Activated CD4-positive, alpha-beta T cell treated with anti-CD3 and anti-CD28 coated beads, Interleukin-2, amount 50 U/mL, for 48 hours (primary cell): ENCODE measurements at regions not wholly inside any gene's neighbourhood (a gene's known extent, or its start where the extent isn't known, plus 50 kb on each side); places are given as distances from the start of the nearest gene placed in this dataset.

Experiments
- DNase-seq, 2 experiments: peaks; one replicate each; pipeline ENCODE4 v3.0.0-alpha.2; 2020

- no peak for DNase-seq
Measured at GRCh38 chr9:109683521-109683920, 96.5 kb upstream of the PALM2AKAP2 start.

- no peak for DNase-seq
Measured at GRCh38 chr9:109689701-109690100, 90.3 kb upstream of the PALM2AKAP2 start.

- no peak for DNase-seq
Measured at GRCh38 chr9:109699019-109699418, 81.0 kb upstream of the PALM2AKAP2 start.

GRCh38 chr9:109704546-109704945 is 75.5 kb upstream of the PALM2AKAP2 start:
- DNase-seq: no peak

GRCh38 chr9:109705515-109705914 is 74.5 kb upstream of the PALM2AKAP2 start:
- no peak for DNase-seq

- DNase-seq: no peak
Measured at GRCh38 chr9:109707355-109707754, 72.6 kb upstream of the PALM2AKAP2 start.

- DNase-seq: no peak
Measured at GRCh38 chr9:109708451-109708945, 71.5 kb upstream of the PALM2AKAP2 start.

GRCh38 chr9:109709866-109710265 is 70.1 kb upstream of the PALM2AKAP2 start:
- DNase-seq: no peak

- no peak for DNase-seq
Measured at GRCh38 chr9:109710830-109711229, 69.2 kb upstream of the PALM2AKAP2 start.

GRCh38 chr9:109715344-109715743 is 64.7 kb upstream of the PALM2AKAP2 start:
- no peak for DNase-seq

GRCh38 chr9:109716631-109717030 is 63.4 kb upstream of the PALM2AKAP2 start:
- DNase-seq: no peak

GRCh38 chr9:109717342-109717741 is 62.7 kb upstream of the PALM2AKAP2 start:
- no peak for DNase-seq

- no peak for DNase-seq
Measured at GRCh38 chr9:109718861-109719260, 61.1 kb upstream of the PALM2AKAP2 start.

GRCh38 chr9:109721001-109721400 is 59.0 kb upstream of the PALM2AKAP2 start:
- no peak for DNase-seq

- DNase-seq: no peak
Measured at GRCh38 chr9:109722007-109722406, 58.0 kb upstream of the PALM2AKAP2 start.

- DNase-seq: no peak
Measured at GRCh38 chr9:109723781-109724180, 56.2 kb upstream of the PALM2AKAP2 start.

- DNase-seq: no peak
Measured at GRCh38 chr9:109725460-109725859, 54.5 kb upstream of the PALM2AKAP2 start.

GRCh38 chr9:109726119-109726518 is 53.9 kb upstream of the PALM2AKAP2 start:
- DNase-seq: no peak

GRCh38 chr9:109728686-109729300 is 51.2 kb upstream of the PALM2AKAP2 start:
- no peak for DNase-seq

GRCh38 chr9:109729513-109729912 is 50.5 kb upstream of the PALM2AKAP2 start:
- no peak for DNase-seq
